Loucy (cell line): ENCODE measurements at regions not wholly inside any gene's neighbourhood (a gene's known extent, or its start where the extent isn't known, plus 50 kb on each side); places are given as distances from the start of the nearest gene placed in this dataset.

Source experiments
- CTCF ChIP-seq: fragments of 200-600 bp; sonication (generic); conservative IDR thresholded peaks from 2 replicates; pipeline ENCODE4 v1.5.1; 2014; ENCODE audit warnings: mild to moderate bottlenecking, antibody characterized with exemption, low read length
- EZH2phosphoT487 ChIP-seq: fragments of 200-600 bp; IDR thresholded peaks from 2 replicates; pipeline ENCODE4 v1.6.1; 2018; ENCODE audit warnings: antibody characterized with exemption, mild to moderate bottlenecking, moderate library complexity, borderline replicate concordance

GRCh38 chr1:65531972-65532570, 111.6 kb downstream of the LEPR start:
- TF ChIP-seq CTCF (no peak), EZH2phosphoT487 (no peak)
